ENCODE measurements at regions not wholly inside any gene's neighbourhood (a gene's known extent, or its start where the extent isn't known, plus 50 kb on each side); places are given as distances from the start of the nearest gene placed in this dataset.

DNA sequence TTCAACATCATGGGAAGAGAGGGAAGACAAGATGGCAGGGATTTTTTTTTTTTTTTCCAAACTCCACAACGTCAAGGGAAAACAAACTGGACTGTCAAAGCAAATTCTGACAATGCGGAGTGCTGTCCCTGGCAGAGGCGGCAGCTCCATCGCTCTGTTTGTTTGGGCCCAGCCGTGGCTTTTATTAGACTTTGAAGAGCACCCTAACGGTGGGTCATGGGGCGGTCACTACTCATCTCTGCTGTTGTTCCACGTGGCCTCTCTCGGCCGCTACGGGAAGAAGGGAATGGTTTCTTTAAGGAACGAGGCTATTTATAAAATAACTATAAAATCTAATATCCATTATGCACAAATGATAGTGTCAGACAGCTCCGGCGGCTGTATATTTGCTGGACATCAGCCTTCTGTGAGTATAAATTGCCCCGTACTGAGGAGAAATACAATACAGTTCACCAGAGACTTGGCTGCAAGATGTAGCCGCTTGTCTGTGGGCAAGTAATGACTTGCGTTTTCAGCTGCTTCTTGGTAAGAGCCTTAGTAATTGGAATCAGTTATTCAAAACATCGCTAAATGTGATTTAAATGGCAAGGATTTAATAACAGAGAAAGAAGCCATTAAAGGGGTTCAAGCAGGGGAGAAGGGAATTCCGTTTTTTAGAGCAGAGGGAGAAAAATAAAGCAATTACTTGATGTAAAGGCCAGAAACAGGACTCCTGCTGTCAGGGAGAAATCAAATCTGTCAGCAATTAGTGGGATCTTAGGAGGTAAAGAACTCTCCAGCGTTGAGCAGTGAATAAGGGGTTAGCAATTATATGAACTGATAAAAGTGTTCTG, 61.7 kb upstream of the RAB11FIP2 start:
- DNase-seq (ENCODE audit: low read depth, low spot score): no peak

GRCh38 chr10:118107541-118107940, 60.8 kb upstream of the RAB11FIP2 start:
- no peak for DNase-seq (ENCODE audit: low read depth, low spot score)

DNA sequence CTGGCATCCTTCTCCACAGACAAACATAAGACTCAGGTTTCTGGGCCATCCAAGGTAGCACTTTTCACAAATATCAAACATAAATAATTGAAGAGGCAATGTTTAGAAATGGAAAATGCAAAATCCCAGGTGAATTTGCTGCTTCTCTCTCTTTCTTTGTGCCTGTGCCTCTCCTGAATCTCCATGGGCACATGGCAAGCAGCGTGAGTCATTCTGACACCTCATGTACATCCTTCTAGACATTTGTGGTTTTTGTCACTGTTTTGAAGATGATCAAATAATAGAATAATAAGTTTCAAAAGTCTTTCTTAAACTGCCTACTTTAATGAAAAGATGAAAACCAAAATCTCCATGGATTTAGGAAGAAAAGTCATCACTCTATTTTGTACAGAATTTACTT, 60.3 kb upstream of the RAB11FIP2 start:
- DNase-seq (ENCODE audit: low read depth, low spot score): no peak

- DNase-seq (ENCODE audit: low read depth, low spot score): no peak
Measured at GRCh38 chr10:118106426-118106825, 59.7 kb upstream of the RAB11FIP2 start.

- no peak for DNase-seq (ENCODE audit: low read depth, low spot score)
Measured at GRCh38 chr10:118102121-118102520, 55.4 kb upstream of the RAB11FIP2 start.

DNA sequence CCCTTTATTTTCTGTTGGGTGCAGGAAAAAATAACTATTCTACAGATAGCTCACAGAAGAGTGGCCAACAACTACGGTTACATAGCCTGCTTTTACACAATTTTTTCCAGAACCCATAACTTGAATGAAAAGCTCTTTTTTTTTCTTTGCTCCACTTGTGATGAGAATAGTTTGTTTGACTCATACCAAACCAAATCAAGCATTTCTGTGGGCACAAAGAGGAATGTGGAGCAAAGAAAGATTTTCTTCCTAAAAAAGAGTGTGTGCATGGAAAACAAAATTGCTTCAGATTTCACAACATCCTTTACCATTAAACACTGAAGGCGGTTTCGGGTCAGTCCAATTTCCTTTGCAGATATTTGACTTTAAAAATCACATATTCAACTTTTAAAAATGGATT, 54.8 kb upstream of the RAB11FIP2 start:
- DNase-seq (ENCODE audit: low read depth, low spot score): no peak

All from pulmonary artery endothelial cell (primary cell).